ENCODE measurements at regions not wholly inside any gene's neighbourhood (a gene's known extent, or its start where the extent isn't known, plus 50 kb on each side); places are given as distances from the start of the nearest gene placed in this dataset.

DNA sequence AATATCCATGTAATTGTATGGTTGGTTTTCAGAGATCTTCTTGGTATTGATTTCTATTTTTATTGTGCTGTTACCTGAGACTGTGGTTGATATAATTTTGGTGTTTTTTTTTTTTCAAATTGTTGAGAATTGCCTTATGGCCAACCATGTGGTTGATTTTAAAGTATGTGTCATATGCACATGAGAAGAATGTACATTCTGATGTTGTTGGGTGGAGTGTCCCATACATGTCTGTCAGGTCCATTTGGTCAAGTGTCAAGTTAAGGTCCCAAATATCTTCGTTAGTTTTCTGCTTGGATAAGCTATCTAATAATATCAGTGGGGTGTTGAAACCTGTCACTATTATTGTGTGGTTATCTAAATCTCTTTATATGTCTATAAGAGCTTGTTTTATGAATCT is 160.0 kb upstream of the ITGA1 start:
- no peaks in the 10 kb centered on the region for H3K79me2 ChIP-seq (ENCODE audit: insufficient read depth)
- no peaks in the 10 kb centered on the region for H3K9me2 ChIP-seq
- no peaks in the 10 kb centered on the region for H3F3A ChIP-seq (replicated peaks; ENCODE audit: insufficient read depth)
- no peak overlapping the region for H3K27ac ChIP-seq (ENCODE audit: low read depth in 2 of 2, low read length in 1 of 2)
- no peak overlapping the region for H3K9ac ChIP-seq
- no peaks in the 10 kb centered on the region for H4K20me1 ChIP-seq (ENCODE audit: insufficient read depth)
- TF ChIP-seq NRF1 (IDR thresholded peaks at IDR 0.05; ENCODE audit: low read depth, low read length): no peak
- no peak for TF ChIP-seq USF1 (IDR thresholded peaks at IDR 0.05; ENCODE audit: borderline replicate concordance, low read depth)
- no peak for TF ChIP-seq POLR2AphosphoS5 (IDR thresholded peaks at IDR 0.05; ENCODE audit: low read depth, low read length)
- no peak for TF ChIP-seq GABPA (IDR thresholded peaks at IDR 0.05; ENCODE audit: low read depth)
- TF ChIP-seq IRF3 (IDR thresholded peaks at IDR 0.05; ENCODE audit: low read depth, low read length): no peak
- TF ChIP-seq RXRA (IDR thresholded peaks at IDR 0.05; ENCODE audit: borderline replicate concordance, low read depth): no peak
- TF ChIP-seq EP300 (IDR thresholded peaks at IDR 0.05; ENCODE audit: borderline replicate concordance in 1 of 2, low read depth in 1 of 2, low read length in 1 of 2): no peak
- TF ChIP-seq ZBTB33 (IDR thresholded peaks at IDR 0.05; ENCODE audit: borderline replicate concordance, low read depth): no peak
- no peak for TF ChIP-seq GATA2 (CRISPR knock-in tag; IDR thresholded peaks at IDR 0.05)
- no peak for TF ChIP-seq ELF1 (IDR thresholded peaks at IDR 0.05)
- TF ChIP-seq FOSL2 (IDR thresholded peaks at IDR 0.05; ENCODE audit: borderline replicate concordance, low read depth): no peak
- no peak for TF ChIP-seq FOXM1 (IDR thresholded peaks at IDR 0.05; ENCODE audit: low read depth)
- TF ChIP-seq RCOR1 (IDR thresholded peaks at IDR 0.05; ENCODE audit: low read length): no peak
- H3K4me2 ChIP-seq: no peak overlapping the region
- H3K36me3 ChIP-seq (replicated peaks in 1 of 2; ENCODE audit: control insufficient read depth in 1 of 2, insufficient read depth in 2 of 2, low read length in 1 of 2): no peaks in the 10 kb centered on the region
- 6% methylated on average over 1 of the region's 1 CpG for WGBS (ENCODE audit: low lambda C conversion rate)
- POLR2A ChIA-PET: no interaction called here
- H3K4me1 ChIP-seq (ENCODE audit: control insufficient read depth in 1 of 2, insufficient read depth in 2 of 2, low read depth in 1 of 2, low read length in 1 of 2): no peaks in the 10 kb centered on the region
- CTCF ChIA-PET: no interaction called here
- no peak overlapping the region for H2AFZ ChIP-seq (ENCODE audit: low read depth)
- no peaks in the 10 kb centered on the region for H3K27me3 ChIP-seq (ENCODE audit: insufficient read depth)
- no peak overlapping the region for H3K4me3 ChIP-seq (ENCODE audit: low read depth in 2 of 2, low read length in 1 of 2)
- DNase-seq: no peak
- no peaks in the 10 kb centered on the region for H3K9me3 ChIP-seq

GRCh38 chr5:52632281-52632680 is 155.4 kb upstream of the ITGA1 start:
- Histone ChIP-seq H4K20me1 (ENCODE audit: insufficient read depth) (no peaks in the 10 kb centered on the region), H3K4me2 (no peak overlapping the region), H3K36me3 (replicated peaks in 1 of 2; ENCODE audit: control insufficient read depth in 1 of 2, insufficient read depth in 2 of 2, low read length in 1 of 2) (no peaks in the 10 kb centered on the region), H3K9ac (no peak overlapping the region), H3K9me3 (no peaks in the 10 kb centered on the region), H3F3A (replicated peaks; ENCODE audit: insufficient read depth) (no peaks in the 10 kb centered on the region), H3K4me3 (ENCODE audit: low read depth in 2 of 2, low read length in 1 of 2) (no peak overlapping the region), H2AFZ (ENCODE audit: low read depth) (no peak overlapping the region), H3K27ac (ENCODE audit: low read depth in 2 of 2, low read length in 1 of 2) (no peak overlapping the region), H3K4me1 (ENCODE audit: control insufficient read depth in 1 of 2, insufficient read depth in 2 of 2, low read depth in 1 of 2, low read length in 1 of 2) (no peaks in the 10 kb centered on the region), H3K9me2 (no peaks in the 10 kb centered on the region), H3K79me2 (ENCODE audit: insufficient read depth) (no peaks in the 10 kb centered on the region), H3K27me3 (ENCODE audit: insufficient read depth) (no peaks in the 10 kb centered on the region)
- WGBS (ENCODE audit: low lambda C conversion rate): 26% methylated on average over 1 of the region's 1 CpG
- ChIA-PET POLR2A (no interaction called here), CTCF (no interaction called here)
- DNase-seq: no peak
- TF ChIP-seq YY1 (IDR thresholded peaks at IDR 0.05; ENCODE audit: low read depth) (no peak), TEAD4 (IDR thresholded peaks at IDR 0.05; ENCODE audit: borderline replicate concordance, insufficient read depth) (no peak), SMC3 (IDR thresholded peaks at IDR 0.05; ENCODE audit: low read depth, low read length) (no peak), JUND (IDR thresholded peaks at IDR 0.05) (no peak), ZBTB33 (IDR thresholded peaks at IDR 0.05; ENCODE audit: borderline replicate concordance, low read depth) (no peak), POLR2AphosphoS5 (IDR thresholded peaks at IDR 0.05; ENCODE audit: low read depth, low read length) (no peak), GATA2 (CRISPR knock-in tag; IDR thresholded peaks at IDR 0.05) (no peak), USF1 (IDR thresholded peaks at IDR 0.05; ENCODE audit: borderline replicate concordance, low read depth) (no peak), IRF3 (IDR thresholded peaks at IDR 0.05; ENCODE audit: low read depth, low read length) (no peak), PBX3 (IDR thresholded peaks at IDR 0.05) (no peak), FOSL2 (IDR thresholded peaks at IDR 0.05; ENCODE audit: borderline replicate concordance, low read depth) (no peak), MEF2A (IDR thresholded peaks at IDR 0.05; ENCODE audit: borderline replicate concordance, low read depth) (no peak), EP300 (IDR thresholded peaks at IDR 0.05; ENCODE audit: borderline replicate concordance in 1 of 2, low read depth in 1 of 2, low read length in 1 of 2) (no peak)
